GM13977 (cell line): ENCODE measurements at regions not wholly inside any gene's neighbourhood (a gene's known extent, or its start where the extent isn't known, plus 50 kb on each side); places are given as distances from the start of the nearest gene placed in this dataset.

Experiments used
- DNase-seq: peaks from one replicate; pipeline ENCODE4 v3.0.0; 2012; ENCODE audit warnings: low spot score
- in situ Hi-C: fragments of 300-500 bp; cut with MboI; formaldehyde crosslinking; loops from one replicate; pipeline ENCODE4 v1.12.0; 2022; ENCODE audit warnings: low sequenced_read_pairs, low pct_unique_long_range_greater_than_20kb, mixed read lengths, inconsistent platforms; ENCODE audit not compliant: unreplicated experiment
- TF ChIP-seq, protein P1 (sequence below): IDR thresholded peaks from 2 replicates; pipeline ENCODE4 v1.5.1; 2012; ENCODE audit warnings: mild to moderate bottlenecking, control low read depth; ENCODE audit not compliant: insufficient read depth; ENCODE audit errors: extremely low read depth, missing control alignments

DNA sequence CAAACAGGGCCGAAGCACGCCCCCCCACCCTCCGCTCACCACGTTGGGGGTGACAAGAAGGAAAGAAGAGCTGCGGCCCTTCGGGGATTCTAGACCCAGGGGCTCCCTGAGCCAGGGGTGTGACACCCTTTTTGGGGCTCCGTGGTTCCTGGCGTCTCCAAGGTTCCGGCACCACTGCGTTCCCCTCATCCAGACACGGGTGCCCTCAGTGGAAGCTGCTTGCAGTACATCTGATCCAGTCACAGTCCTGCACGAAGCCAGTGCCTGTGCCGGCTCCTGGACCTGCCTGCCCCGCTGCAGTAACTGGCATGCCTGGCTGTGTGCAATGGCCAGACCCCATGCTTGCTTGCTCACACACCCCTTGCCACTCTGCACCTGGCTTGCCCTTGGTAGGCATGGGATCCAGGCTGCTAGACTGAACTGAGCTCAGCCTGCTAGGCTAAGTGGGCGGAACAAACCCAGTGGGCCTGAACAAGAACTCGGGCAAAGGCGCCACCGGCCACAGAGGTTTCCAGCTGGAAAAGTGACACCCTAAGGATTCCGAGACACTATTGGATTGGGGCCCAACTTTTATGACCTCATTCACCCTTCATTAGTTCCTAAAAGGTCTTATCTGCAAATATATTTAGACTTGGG, 420.4 kb upstream of the AGA start:
- in situ Hi-C loops = no loop called here
- DNase-seq = no peak
- TF ChIP-seq, protein P1, sequence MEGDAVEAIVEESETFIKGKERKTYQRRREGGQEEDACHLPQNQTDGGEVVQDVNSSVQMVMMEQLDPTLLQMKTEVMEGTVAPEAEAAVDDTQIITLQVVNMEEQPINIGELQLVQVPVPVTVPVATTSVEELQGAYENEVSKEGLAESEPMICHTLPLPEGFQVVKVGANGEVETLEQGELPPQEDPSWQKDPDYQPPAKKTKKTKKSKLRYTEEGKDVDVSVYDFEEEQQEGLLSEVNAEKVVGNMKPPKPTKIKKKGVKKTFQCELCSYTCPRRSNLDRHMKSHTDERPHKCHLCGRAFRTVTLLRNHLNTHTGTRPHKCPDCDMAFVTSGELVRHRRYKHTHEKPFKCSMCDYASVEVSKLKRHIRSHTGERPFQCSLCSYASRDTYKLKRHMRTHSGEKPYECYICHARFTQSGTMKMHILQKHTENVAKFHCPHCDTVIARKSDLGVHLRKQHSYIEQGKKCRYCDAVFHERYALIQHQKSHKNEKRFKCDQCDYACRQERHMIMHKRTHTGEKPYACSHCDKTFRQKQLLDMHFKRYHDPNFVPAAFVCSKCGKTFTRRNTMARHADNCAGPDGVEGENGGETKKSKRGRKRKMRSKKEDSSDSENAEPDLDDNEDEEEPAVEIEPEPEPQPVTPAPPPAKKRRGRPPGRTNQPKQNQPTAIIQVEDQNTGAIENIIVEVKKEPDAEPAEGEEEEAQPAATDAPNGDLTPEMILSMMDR = no peak

DNA sequence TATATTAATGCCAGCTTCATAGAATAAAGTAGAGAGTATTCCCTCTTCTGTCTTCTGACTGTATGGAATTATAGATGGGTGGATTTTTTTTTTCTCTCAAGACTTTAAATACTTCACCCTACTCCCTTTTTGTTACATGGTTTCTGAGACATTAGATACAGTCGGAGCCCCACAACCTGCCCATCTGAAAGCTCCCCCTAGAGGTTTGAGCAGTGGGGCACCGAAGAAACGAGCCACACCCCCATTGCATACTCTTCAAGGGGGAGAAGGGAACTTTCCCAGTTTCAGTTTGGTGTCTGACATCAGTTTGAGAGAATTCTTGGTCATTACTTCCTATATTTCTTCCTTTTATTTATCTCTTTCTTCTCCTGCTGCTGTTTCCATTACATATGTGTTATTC, 437.6 kb upstream of the AGA start:
- TF ChIP-seq, protein P1 = no peak
- no peak for DNase-seq
- in situ Hi-C loops = no loop called here

DNA sequence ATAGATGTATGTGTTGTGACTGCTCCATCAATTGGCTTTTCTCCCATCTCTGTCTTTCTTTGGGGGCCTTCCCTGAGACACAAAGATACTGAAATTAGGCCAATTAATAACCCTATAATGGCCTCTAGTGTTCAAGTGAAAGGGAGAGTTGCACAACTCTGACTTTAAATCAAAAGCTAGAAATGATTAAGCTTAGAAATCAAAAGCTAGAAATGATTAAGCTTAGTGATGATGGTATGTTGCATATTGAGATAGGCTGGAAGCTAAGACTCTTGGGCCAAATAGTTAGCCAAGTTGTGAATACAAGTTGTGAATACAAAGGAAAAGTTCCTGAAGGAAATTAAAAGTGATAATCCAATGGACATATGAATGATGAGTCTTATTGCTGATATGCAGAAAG, 452.9 kb upstream of the AGA start:
- in situ Hi-C loops = no loop called here
- no peak for DNase-seq
- TF ChIP-seq, protein P1 = no peak

DNA sequence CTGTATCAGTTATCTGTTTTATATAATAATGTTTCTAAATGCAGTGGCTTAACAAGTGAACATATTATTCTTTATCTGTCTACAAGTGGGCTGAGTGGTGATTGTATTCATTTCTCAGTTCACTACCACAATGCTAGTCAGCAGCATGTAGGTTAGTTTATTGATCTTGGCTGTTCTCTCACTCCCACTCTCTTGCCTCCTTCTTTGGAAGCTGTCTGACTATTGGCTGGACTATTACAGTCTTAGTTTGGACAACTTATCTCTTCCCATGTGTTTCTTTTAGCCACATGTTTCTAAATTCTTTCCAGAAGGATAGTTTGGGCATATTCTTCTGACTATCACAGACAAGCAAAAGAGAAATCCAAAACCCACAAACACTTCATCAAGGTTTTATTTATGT, 459.5 kb upstream of the AGA start:
- no peak for DNase-seq
- in situ Hi-C loops = no loop called here
- TF ChIP-seq, protein P1 = no peak

DNA sequence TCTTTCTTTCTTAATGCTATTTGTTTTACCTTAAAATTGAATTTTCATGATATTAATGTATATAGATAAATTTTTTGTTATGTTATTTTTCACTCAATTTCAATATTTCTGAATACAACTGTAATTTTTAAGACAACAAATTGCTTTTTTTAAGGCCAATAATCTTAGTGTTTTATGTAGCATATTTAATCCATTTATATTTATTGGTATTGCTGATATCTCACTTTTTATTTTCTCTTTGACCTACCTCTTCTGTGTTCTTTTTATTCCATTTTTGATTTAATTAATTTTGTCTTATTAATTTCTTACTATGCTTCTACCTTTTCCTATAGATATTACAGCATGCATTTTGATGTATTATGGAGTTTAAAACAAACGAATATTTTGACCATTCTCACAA, 460.1 kb upstream of the AGA start:
- TF ChIP-seq, protein P1 = no peak
- no peak for DNase-seq
- in situ Hi-C loops = no loop called here

DNA sequence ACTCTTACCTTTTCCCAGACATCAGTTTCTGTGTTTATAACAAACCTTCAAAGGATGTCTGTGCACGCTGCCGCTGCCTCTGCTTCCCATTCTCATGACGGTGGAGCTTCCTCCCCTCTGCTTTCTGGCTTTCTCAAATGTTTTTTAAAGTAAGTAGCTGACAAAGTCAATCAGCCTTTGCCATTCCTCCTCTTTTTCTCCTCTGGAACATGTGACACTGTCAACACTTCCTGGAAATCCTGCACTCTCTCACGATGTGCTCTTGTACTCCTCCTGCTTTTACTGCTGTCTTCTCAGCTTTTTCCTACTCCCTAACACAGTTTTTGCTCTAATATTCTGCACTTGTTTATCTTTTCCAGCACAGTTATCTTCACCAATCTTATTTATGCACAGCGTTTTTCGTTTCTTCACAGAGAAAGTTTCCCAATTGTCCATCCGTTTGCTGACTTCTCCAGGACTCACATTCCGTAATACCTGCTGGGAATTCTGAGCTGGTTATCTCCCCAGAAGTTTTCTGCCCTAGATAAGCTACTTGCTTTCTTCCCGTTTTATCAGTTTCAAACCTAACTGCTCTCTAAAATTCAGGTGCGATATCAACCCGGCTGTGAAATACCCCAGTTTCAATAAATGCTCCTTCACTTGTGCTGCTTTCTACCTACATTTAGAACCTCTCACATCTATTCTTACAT, 465.6 kb upstream of the AGA start:
- no peak for DNase-seq
- TF ChIP-seq, protein P1 = no peak
- in situ Hi-C loops = no loop called here
